GM21576 (cell line): ENCODE measurements at regions not wholly inside any gene's neighbourhood (a gene's known extent, or its start where the extent isn't known, plus 50 kb on each side); places are given as distances from the start of the nearest gene placed in this dataset.

ENCODE experiments used
- ATAC-seq: cut with Tn5 transposase; IDR thresholded peaks from one replicate; pipeline ENCODE4 v1.9.1; 2021; ENCODE audit warnings: mild to moderate bottlenecking, moderate library complexity; ENCODE audit not compliant: unreplicated experiment

DNA sequence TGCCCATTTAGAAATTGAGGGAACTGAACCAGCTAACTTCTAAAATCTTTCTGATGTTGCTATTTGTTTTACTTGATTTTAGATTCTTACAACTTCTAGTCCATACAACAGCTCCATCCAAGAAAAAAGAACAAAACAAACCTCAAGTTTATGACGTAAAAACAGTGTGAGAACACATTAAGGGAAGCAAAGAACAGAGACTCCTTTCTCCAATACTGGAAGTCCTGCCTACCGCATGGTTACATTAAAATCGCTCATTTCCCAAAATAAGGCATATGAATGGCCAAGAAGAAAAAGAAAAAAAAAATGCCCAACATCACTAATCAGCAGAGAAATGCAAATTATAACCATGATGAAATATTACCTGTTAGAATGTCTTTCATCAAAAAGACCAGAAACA, 110.0 kb downstream of the TRIB2 start:
- ATAC-seq: no peak

DNA sequence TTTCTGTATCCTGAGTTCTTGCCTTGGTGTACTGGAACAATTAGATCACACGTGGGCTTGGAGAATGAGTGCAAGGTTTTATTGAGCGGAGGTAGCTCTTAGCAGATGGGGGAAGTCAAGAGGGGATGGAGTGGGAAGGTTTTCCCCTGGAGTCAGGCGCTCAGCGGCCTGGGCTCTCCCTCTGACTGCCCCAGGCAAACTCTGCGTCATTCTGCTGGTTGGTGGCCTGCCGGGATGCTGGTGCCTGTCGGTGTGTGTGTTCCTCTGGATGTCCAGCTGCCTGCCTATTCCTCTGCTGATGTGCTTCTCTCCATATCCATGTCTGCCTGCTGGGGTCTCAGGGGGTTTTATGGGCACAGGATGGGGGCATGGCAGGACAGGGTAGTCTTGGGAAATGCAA, 111.0 kb downstream of the TRIB2 start:
- no peak for ATAC-seq

DNA sequence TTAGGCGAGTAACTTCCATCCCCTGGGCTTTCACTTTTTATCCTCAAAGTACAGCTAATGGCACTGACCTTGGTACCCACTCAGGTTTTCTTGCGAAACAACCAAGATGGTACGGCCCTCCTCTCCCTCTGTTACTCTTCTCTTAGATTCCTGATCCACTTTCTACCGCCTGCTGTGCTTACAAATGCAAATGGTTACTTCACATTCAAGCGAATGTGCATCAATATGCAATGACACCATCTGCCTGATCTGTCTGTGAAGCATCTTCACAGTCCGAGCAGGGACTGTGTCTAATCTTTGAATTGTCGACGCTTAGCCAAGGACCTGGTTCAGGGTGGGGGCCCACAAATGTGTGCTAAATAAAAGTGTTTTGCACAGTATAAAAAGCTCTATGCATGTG, 112.2 kb downstream of the TRIB2 start:
- ATAC-seq: no peak

DNA sequence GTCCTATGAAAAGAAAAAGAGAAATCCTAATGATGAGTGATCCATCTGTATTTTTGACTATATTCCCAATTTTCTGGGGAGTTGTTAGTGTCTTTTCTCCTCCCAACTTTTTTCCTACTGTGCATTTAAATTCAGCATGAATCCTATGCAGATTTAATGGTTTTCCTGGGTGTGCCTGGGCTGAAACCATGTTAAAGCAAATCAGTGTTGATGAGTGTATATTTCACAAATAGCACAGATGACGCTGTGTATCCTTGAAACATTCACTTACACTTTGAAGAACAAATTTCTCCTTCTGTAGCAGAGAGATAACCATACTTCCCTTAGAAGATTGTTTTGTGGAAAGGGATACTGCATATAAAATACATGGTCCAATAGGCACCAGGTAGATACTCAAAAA, 114.3 kb downstream of the TRIB2 start:
- ATAC-seq: no peak

DNA sequence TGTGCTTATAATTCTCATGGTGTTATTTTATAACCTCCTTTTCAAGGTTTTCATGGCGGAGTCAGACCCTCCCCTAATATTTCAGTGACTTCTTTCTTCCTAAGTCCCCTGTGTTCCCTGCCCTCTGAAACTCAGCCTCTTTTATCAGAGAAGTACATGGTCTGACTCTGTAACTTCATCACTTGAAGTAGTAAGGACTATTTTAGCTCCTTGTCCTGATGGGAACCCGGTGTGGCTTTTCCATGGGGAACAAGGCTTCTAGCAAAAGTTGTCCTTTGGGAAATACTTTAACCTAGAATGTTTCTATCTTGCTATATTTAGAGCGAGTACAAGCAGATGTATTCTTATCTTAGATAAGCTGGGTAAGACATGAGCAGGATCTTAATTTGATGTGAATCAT, 117.5 kb downstream of the TRIB2 start:
- ATAC-seq: no peak

DNA sequence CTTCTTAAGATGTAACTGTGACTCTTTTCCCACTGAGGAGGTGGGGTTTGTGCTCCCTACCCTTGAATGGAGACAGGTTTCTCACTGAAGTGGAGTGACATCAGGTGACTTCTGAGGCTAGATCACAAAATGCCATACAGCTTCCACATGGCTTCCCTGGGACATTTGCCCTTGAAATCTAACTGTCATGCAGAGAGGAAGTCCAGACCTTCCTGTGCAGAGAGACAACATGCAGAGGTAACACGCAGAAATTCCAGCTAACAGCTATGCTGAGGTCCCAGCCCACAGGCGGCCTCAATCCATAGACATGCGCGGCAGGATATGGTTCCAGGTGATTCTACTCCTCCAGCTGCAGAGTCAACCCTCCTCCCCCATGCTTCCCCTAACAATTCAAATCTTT, 119.0 kb downstream of the TRIB2 start:
- ATAC-seq: no peak

DNA sequence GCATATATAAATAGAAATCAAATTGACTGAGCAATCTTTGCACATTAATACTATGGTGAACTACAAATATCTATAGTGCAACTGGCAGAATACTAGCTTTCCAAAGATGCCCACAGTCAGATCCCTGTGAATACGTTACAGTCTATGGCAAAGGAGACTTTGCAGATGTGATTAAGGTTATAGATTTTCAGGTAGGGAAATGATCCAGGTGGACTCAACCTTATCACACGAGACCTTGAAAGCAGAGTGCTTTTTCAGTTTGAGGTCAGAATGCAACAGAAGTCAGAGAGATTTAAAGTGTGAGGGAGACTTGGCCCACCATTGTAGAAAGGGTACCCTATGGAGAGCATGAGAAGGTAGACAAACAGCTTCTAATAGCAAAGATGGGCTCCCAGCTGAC, 122.6 kb downstream of the TRIB2 start:
- ATAC-seq: no peak

DNA sequence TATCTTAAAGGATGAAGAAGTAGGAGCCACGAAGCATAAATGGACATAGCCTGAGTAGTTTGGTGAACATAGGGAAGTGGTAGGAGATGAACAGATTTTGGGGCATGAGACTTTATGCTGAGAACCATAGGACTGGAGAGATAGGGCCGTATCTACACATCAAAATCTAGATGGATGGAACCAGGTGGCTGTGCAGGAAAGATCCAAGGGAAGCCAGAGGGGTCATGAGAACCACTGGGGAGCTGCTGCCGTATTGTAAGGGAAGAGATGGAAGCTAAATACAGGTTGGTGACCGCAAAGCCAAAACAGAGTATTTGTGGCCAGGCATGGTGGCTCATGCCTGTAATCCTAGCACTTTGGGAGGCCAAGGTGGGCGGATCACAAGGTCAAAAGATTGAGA, 124.3 kb downstream of the TRIB2 start:
- no peak for ATAC-seq

DNA sequence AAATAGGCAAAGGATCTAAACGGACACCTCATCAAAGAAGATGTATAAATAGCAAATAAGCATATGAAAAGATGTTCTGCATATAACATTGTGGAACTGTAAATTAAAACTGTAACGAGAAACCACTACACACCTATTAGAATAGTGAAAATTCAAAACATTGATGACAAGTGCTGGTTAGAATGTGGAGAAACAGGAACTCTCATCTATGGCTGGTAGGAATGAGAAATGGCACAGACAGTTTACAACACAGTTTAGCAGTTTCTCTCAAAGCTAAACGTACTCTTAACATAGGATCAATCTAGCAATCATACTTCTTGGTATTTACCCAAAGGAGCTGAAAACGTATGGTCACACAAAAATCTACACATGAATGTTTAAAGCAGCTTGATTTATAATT, 126.2 kb downstream of the TRIB2 start:
- ATAC-seq: no peak

DNA sequence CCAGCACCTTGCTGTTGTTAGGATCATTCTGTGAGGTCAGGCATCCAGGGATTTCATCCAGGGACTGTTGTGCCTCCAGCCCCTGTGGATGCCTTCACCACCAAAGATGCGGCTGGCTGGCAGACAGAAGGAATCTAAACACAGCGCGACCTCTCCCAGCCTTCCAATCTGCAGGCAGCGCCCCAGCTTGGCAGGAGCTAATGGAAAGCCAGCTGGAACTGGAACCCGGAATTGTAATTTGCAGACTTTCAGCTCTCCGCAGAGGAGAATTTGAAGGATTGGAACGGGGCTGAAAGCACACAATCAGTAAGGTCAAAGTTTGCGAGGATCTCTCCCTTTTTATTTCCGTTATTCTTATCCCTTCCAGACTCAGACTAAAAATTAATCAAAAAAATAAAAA, 127.8 kb downstream of the TRIB2 start:
- no peak for ATAC-seq

DNA sequence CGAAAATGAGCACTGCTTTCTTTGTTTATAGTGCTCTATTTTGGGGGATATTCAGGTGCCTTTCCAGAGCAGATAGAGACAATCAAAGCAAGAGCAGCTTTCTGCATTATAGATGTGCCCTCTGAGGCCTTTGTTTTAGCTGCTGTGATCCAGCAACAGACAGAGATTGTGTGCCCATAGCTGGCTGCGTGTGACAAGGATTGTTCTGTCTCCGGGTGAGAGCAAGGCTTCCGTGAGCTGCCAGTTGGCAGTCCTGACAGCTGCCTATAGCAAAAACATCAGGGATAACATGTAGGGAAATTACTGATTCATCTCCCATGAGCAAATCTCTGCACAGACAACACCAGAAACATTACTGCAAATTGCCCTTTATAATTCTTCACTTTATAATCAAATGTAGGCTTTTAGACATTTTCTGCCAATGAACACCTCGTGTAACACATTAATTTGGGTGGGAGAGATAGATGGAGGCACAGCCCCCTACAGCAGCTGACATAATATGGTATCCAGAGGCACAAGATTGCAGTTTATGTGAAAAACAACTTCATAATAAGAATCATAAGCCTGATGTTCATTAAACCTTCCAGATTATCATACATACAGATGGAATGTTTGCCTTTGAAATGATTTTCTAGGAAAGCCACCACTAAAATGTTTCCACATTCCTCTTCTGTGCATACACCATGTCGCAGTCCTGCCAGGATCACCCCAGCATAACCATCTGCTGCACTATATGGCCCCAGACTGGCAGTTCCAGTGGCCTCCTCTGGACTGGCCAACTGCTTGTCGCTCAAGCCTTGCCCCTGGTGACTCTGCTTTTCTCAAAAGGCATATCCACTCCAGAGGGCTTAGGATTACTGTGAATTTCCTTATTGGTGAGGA, 131.2 kb downstream of the TRIB2 start:
- ATAC-seq: no peak

DNA sequence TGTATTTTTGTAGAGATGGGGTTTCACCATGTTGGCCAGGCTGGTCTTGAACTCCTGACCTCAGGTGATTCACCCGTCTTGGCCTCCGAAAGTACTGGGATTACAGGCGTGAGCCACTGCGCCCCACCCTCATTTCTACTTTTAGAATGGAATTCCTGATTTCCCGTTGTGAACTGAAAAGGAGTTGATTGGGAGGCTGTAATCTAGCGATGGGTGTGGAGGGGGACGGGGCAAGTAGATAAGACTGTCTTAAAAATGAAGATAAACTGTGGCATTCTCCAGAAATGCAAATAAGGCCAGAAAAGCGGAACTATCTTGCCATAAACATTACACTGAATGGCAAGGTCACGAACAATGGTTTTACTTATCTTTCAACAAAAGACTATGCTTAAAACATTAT, 135.4 kb downstream of the TRIB2 start:
- ATAC-seq: no peak

DNA sequence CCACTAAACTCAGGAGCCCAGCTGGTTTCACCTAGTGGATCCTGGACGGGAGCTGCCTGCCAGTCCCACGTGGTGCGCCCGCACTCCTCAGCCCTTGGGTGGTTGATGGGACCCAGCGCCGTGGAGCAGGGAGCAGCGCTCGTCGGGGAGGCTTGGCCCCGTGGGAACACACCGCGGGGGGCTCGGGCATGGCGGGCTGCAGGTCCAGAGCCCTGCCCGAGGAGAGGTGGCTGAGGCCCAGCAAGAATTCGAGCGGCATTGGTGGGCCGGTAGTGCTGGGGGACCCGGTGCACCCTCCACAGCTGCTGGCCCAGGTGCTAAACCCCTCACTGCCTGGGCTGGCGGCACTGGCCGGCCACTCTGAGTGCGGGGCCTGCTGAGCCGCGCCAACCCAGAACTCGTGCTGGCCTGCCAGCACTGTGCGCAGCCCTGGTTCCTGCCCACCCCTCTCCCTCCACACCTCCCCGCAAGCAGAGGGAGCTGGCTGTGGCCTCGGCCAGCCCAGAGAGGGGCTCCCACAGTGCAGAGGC, 137.3 kb downstream of the TRIB2 start:
- ATAC-seq: no peak

DNA sequence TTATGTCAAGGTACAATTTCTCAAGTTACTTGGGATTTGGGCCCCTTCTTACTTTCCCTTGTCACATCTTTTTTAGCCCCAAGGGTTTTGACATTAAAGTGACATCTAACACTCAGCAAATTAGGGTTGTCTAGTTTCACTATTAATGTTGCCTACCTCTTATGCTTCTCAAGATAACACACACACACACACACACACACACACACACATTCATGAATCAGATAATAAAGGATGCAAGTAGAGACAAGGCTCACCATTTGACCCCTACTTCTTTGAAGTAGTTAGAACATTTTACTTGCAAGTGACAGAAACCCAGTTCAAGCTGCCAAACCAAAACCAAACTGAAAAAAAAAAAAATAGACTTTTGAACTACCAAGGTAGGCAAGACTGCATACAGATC, 138.8 kb downstream of the TRIB2 start:
- ATAC-seq: no peak

DNA sequence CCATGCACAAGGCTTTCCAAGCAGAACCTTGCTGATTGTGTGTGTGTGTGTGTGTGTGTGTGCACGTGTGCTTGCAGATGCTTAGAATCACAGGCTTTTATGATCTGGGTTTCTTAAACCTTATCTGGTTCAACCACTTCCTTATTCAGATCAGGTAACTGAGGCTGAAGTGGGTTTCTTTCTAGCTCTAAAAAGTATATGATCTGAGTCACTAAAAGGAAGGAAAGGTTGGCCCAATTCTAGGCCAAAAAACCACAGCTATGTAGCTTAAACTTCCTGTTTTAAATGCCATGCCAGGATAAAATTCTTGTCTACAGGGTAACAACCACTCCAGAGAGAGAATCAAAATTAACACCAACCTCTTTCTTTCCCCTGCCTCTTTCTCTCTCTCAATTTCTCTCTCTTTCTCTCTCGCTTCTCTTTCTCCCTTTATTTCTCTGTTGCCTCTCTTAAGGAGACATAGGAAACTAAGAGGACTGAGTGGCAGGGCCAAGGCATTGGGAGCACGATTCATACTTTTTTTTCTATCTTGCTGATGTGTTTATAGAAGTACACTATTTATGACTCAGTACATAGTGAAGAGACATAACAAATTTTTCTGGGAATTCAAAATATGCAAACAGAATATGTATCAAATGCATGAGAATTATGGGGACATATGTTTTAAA, 140.3 kb downstream of the TRIB2 start:
- ATAC-seq: no peak

DNA sequence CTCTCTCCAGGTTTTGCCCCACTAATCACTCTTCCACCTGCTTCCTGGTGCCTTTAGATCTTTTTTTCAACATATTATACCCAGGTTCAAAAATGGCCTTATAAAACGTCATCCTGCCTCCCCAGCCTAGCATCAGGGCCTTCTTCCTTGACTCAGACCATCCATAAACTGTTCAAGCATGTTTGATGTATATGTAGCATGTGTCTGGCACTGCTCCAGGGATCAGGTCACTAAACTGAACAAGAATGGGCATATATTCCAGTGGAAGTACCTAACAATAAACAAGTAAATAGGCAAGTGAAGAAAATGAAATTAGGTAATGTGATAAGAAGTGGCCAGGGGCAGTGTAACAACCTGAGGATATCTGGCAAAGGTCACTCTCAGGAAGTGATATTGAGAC, 141.2 kb downstream of the TRIB2 start:
- no peak for ATAC-seq

DNA sequence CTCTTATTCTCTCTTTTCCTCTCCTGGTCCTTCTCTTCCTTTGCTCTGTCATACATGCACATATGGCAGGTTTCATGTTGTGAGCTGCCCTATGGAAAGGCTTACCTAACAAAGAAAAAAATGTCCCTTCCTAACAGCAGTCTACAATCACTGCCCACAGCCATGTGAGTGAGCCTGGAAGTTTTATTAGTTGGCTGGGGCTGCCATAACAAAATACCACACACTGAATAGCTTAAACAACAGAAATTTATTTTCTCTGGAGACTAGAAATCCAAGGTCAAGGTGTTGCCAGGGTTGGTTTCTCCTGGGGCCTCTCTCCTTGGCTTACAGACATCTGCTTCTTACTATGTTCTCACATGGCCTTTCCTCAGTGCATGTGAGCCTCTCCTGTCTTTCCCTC, 142.1 kb downstream of the TRIB2 start:
- no peak for ATAC-seq

DNA sequence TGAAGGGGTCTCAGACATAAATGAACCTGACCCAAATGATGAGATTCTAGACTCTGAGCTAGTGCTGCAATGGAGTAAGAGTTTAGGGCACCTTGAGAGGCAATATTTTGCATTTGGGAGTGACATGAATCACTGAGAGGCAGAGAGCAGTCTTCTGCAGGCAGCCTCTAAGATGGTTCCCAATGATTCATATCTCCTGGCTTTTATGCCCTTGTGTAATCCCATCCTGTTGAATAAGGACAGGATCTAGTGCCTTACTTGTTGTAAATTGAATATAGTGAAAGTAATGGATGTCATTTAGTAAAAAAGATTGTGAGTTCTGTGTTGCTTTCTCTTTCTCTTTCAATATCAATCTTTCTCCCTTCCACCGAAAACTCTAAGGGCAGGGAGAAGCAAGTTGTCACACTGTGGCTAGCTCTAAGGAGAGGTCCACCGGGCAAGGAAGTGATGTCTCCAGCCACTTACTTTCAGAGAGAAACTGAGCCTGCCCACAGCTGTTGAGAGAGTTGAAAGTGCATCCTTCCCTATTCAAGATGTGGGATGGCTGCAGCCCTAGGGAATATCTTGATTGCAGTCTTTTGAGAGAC, 144.7 kb downstream of the TRIB2 start:
- no peak for ATAC-seq

DNA sequence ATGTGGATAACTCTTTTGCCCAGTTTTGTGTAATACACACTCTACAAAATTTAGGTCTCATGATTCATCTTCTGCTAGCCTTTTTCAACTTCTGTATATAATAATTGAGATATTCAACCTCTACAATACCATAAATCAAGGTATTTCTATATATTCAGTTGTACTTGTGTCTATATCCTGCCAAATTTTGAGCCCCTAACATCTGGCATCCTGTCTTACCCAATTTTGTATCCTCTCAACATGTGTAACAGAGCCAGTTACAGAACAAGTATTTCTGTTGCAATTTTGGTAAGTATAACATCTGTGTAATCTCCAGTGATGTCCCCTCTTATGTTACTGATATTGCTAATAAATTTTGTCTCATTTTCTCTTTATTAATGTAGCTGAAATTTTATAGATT, 145.8 kb downstream of the TRIB2 start:
- no peak for ATAC-seq

DNA sequence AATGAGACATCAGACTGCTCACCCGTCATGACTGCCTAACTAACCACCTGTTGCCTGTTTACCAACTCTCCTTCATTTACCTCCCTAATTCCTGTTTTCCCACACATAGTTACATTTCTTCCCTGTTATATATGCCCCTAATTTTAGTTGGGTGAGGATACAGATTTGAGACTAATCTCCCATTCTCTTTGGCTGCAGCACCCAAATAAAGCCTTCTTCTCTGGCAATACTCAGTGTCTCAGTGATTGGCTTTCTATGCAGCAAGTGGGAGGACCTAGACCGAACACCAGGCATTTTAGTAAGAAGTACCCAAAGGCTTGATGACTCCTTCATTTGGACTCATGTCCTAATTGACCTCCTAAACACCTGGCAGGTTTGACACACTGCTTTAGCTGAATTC, 147.2 kb downstream of the TRIB2 start:
- no peak for ATAC-seq

DNA sequence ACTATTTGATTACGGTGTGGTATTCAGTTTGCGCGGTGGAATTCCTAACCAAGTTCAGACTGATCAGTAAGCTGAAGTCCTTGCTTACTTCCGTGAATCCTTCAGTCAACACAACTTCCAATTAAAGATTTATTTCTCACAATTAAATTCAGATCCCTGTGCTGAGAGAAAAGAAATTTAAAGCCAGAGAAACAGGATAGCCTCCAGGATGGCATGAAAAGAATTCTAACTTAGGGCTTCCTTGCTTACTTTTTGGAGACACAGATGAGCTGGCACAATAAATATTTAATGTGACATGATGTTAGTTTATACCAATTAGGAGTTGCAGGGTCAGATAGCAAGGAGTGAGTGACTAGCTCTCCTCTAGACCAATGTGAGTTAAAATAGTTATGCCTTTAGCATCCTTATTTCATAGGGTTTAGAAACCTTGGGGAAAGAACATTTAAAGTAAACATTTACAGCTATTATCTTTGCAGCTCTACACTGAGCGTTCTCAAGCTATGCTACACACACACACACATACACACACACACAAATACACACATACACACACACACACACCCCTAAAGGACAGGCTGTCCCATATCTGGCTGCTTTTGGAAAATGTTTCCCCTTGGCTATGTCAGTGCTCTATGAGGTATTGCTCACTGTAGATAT, 151.0 kb downstream of the TRIB2 start:
- no peak for ATAC-seq
